SK-N-SH (cell line): ENCODE measurements at regions not wholly inside any gene's neighbourhood (a gene's known extent, or its start where the extent isn't known, plus 50 kb on each side); places are given as distances from the start of the nearest gene placed in this dataset.

Source experiments
- CTCF ChIA-PET: fragments of 300-600, 350-600 bp; formaldehyde crosslinking; extraction: SDS; loops from one replicate; lab custom pipeline; 2021; lab: Yijun Ruan, JAX
- POLR2A ChIA-PET: fragments of 350-600 bp; sonication (Branson Sonifier 250); formaldehyde crosslinking; extraction: SDS; loops from one replicate; lab custom pipeline; 2020; ENCODE audit warnings: antibody characterized with exemption, inconsistent platforms; lab: Yijun Ruan, JAX
- DNase-seq: peaks from one replicate; pipeline ENCODE4 v3.0.0; 2012
- H2AFZ ChIP-seq: fragments of 200-600 bp; sonication (generic); 2 replicates; pipeline ENCODE4 v1.8.1; 2016; ENCODE audit warnings: antibody characterized with exemption, mild to moderate bottlenecking, low read depth
- H3F3A ChIP-seq: fragments of 200-600 bp; sonication (generic); replicated peaks from 2 replicates; pipeline ENCODE3; 2016; ENCODE audit warnings: antibody characterized with exemption, mild to moderate bottlenecking; ENCODE audit not compliant: insufficient read depth
- H3K27ac ChIP-seq, 2 experiments: fragments of 200-500 bp in 1 of 2; fragments of 200-600 bp in 1 of 2; sonication (Bioruptor generic) in 1 of 2; sonication (generic), shearing (Covaris generic) in 1 of 2; 2 replicates each; pipeline versions ENCODE4 v1.5.1 to v1.6.1; 2014 to 2016; ENCODE audit warnings: low read depth in 2 of 2, inconsistent platforms in 1 of 2, low read length in 1 of 2, mild to moderate bottlenecking in 1 of 2, mixed read lengths in 1 of 2
- H3K27me3 ChIP-seq: fragments of 200-600 bp; sonication (generic), shearing (Covaris generic); 2 replicates; pipeline ENCODE4 v1.6.1; 2016; ENCODE audit warnings: mixed run types; ENCODE audit not compliant: insufficient read depth
- H3K36me3 ChIP-seq, 2 experiments: fragments of 200-500 bp in 1 of 2; fragments of 200-600 bp in 1 of 2; sonication (Bioruptor generic) in 1 of 2; sonication (generic) in 1 of 2; replicated peaks in 1 of 2; 2 replicates each; pipeline versions ENCODE3 to v1.5.1; 2014 to 2016; ENCODE audit warnings: low read length in 1 of 2, mild to moderate bottlenecking in 1 of 2; ENCODE audit not compliant: insufficient read depth in 2 of 2, control insufficient read depth in 1 of 2
- H3K4me1 ChIP-seq, 2 experiments: fragments of 200-500 bp in 1 of 2; fragments of 200-600 bp in 1 of 2; sonication (Bioruptor generic) in 1 of 2; sonication (generic), shearing (Covaris generic) in 1 of 2; 2 replicates each; pipeline versions ENCODE4 v1.5.1 to v1.6.1; 2014 to 2016; ENCODE audit warnings: low read depth in 1 of 2, low read length in 1 of 2, mixed run types in 1 of 2; ENCODE audit not compliant: insufficient read depth in 2 of 2, control insufficient read depth in 1 of 2
- H3K4me2 ChIP-seq: fragments of 200-600 bp; sonication (generic), shearing (Covaris generic); 2 replicates; pipeline ENCODE4 v1.6.1; 2017; ENCODE audit warnings: mixed run types
- H3K4me3 ChIP-seq, 2 experiments: fragments of 200-500 bp in 1 of 2; fragments of 200-600 bp in 1 of 2; sonication (Bioruptor generic) in 1 of 2; sonication (generic), shearing (Covaris generic) in 1 of 2; 2 replicates each; pipeline versions ENCODE4 v1.5.1 to v1.8.1; 2014 to 2016; ENCODE audit warnings: low read depth in 2 of 2, inconsistent platforms in 1 of 2, low read length in 1 of 2, mild to moderate bottlenecking in 1 of 2, mixed read lengths in 1 of 2, moderate library complexity in 1 of 2
- H3K79me2 ChIP-seq: fragments of 200-600 bp; sonication (generic); 2 replicates; pipeline ENCODE4 v1.8.1; 2017; ENCODE audit warnings: mild to moderate bottlenecking; ENCODE audit not compliant: insufficient read depth
- H3K9ac ChIP-seq: fragments of 200-600 bp; sonication (generic); 2 replicates; pipeline ENCODE4 v1.6.1; 2017; ENCODE audit warnings: mixed run types
- H3K9me2 ChIP-seq: fragments of 200-600 bp; sonication (generic); 2 replicates; pipeline ENCODE4 v1.6.1; 2017; ENCODE audit warnings: mixed run types
- H3K9me3 ChIP-seq: fragments of 200-600 bp; sonication (generic); 2 replicates; pipeline ENCODE4 v1.6.1; 2017; ENCODE audit warnings: mixed run types, mild to moderate bottlenecking, moderate library complexity
- H4K20me1 ChIP-seq: fragments of 200-600 bp; sonication (generic); 2 replicates; pipeline ENCODE4 v1.6.1; 2017; ENCODE audit warnings: mild to moderate bottlenecking, mixed run types; ENCODE audit not compliant: insufficient read depth
- CTCF ChIP-seq: fragments of 200-600 bp; sonication (generic); IDR thresholded peaks from 2 replicates; pipeline ENCODE4 v1.6.1; 2017; ENCODE audit warnings: antibody characterized with exemption, mild to moderate bottlenecking, moderate library complexity
- ELF1 ChIP-seq: IDR thresholded peaks from 2 replicates; pipeline ENCODE4 v1.4.0; 2012
- FOSL2 ChIP-seq: IDR thresholded peaks from 2 replicates; pipeline ENCODE4 v1.4.0; 2012; ENCODE audit warnings: low read depth, mild to moderate bottlenecking, moderate library complexity, borderline replicate concordance
- GATA2 ChIP-seq: sonication (generic); formaldehyde crosslinking; IDR thresholded peaks from 2 replicates; pipeline ENCODE4 v1.5.0; 2020; ENCODE audit warnings: mild to moderate bottlenecking, missing genetic modification reagents
- IRF3 ChIP-seq: fragments of 150-350 bp; IDR thresholded peaks from 2 replicates; pipeline ENCODE4 v1.6.1; 2016; ENCODE audit warnings: mild to moderate bottlenecking, low read depth, low read length
- MXI1 ChIP-seq: IDR thresholded peaks from 2 replicates; pipeline ENCODE4 v1.6.1; 2012; ENCODE audit warnings: mild to moderate bottlenecking, low read depth, low read length, improper control_type of control experiment
- NFIC ChIP-seq: IDR thresholded peaks from 2 replicates; pipeline ENCODE4 v1.4.0; 2012; ENCODE audit warnings: borderline replicate concordance
- NRF1 ChIP-seq: IDR thresholded peaks from 2 replicates; pipeline ENCODE4 v1.6.1; 2012; ENCODE audit warnings: low read depth, mild to moderate bottlenecking, low read length
- PBX3 ChIP-seq: IDR thresholded peaks from 2 replicates; pipeline ENCODE4; 2012
- POLR2AphosphoS5 ChIP-seq: IDR thresholded peaks from 2 replicates; pipeline ENCODE4 v1.6.1; 2012; ENCODE audit warnings: low read depth, low read length
- RAD21 ChIP-seq: IDR thresholded peaks from 2 replicates; pipeline ENCODE4 v1.6.1; 2012; ENCODE audit warnings: mild to moderate bottlenecking, low read length
- REST ChIP-seq: IDR thresholded peaks from 2 replicates; pipeline ENCODE4 v1.6.1; 2012; ENCODE audit warnings: mild to moderate bottlenecking, low read depth, low read length, moderate library complexity
- RXRA ChIP-seq: IDR thresholded peaks from 2 replicates; pipeline ENCODE4 v1.4.0; 2012; ENCODE audit warnings: low read depth, mild to moderate bottlenecking, borderline replicate concordance
- TAF1 ChIP-seq: IDR thresholded peaks from 2 replicates; pipeline ENCODE4 v1.6.1; 2012; ENCODE audit warnings: low read depth, mild to moderate bottlenecking, low read length, moderate library complexity, borderline replicate concordance
- TCF12 ChIP-seq: IDR thresholded peaks from 2 replicates; pipeline ENCODE4 v1.4.0; 2012
- USF2 ChIP-seq: fragments of 150-350 bp; IDR thresholded peaks from 2 replicates; pipeline ENCODE4 v1.6.1; 2017; ENCODE audit warnings: antibody characterized with exemption, low read length, low read depth, borderline replicate concordance
- WGBS: methylation state at CpG from one replicate; pipeline ENCODE4 v1.1.6; 2017; ENCODE audit warnings: low lambda C conversion rate; 5-methylcytosine and 5-hydroxymethylcytosine counted together

GRCh38 chr14:83664389-83664788 is 1865.6 kb upstream of the FLRT2 start:
- Histone ChIP-seq H3K9ac (no peak overlapping the region), H3K4me1 (no peaks in the 10 kb centered on the region), H3K27ac (no peak overlapping the region), H3K4me2 (no peak overlapping the region), H3K27me3 (no peaks in the 10 kb centered on the region), H3F3A (no peaks in the 10 kb centered on the region), H3K9me3 (no peaks in the 10 kb centered on the region), H3K36me3 (no peaks in the 10 kb centered on the region), H2AFZ (no peak overlapping the region), H3K9me2 (no peaks in the 10 kb centered on the region), H3K4me3 (no peak overlapping the region), H4K20me1 (no peaks in the 10 kb centered on the region), H3K79me2 (no peaks in the 10 kb centered on the region)
- ChIA-PET CTCF (no interaction called here), POLR2A (no interaction called here)
- TF ChIP-seq IRF3 (no peak), RXRA (no peak), USF2 (no peak), MXI1 (no peak), NFIC (no peak)
- DNase-seq, result no peak

GRCh38 chr14:83689265-83689664 is 1840.7 kb upstream of the FLRT2 start:
- Histone ChIP-seq H3F3A (no peaks in the 10 kb centered on the region), H3K4me2 (no peak overlapping the region), H3K9ac (no peak overlapping the region), H3K27me3 (no peaks in the 10 kb centered on the region), H3K9me2 (no peaks in the 10 kb centered on the region), H3K27ac (no peak overlapping the region), H3K4me3 (no peak overlapping the region), H2AFZ (no peak overlapping the region), H3K79me2 (no peaks in the 10 kb centered on the region), H3K36me3 (no peaks in the 10 kb centered on the region), H4K20me1 (no peaks in the 10 kb centered on the region), H3K9me3 (no peaks in the 10 kb centered on the region), H3K4me1 (no peaks in the 10 kb centered on the region)
- no peak for TF ChIP-seq FOSL2
- TF ChIP-seq POLR2AphosphoS5, result no peak
- no peak for TF ChIP-seq TCF12
- no peak for TF ChIP-seq TAF1
- TF ChIP-seq NRF1, result no peak
- TF ChIP-seq NFIC, result no peak
- no peak for TF ChIP-seq GATA2
- TF ChIP-seq REST, result no peak
- no peak for TF ChIP-seq PBX3
- TF ChIP-seq ELF1, result no peak
- no peak for TF ChIP-seq RAD21
- no peak for TF ChIP-seq CTCF
- DNase-seq, result no peak
- ChIA-PET CTCF (no interaction called here), POLR2A (no interaction called here)
- 5% methylated on average over 1 of the region's 1 CpG for whole genome bisulfite sequencing
